ENCODE measurements at regions not wholly inside any gene's neighbourhood (a gene's known extent, or its start where the extent isn't known, plus 50 kb on each side); places are given as distances from the start of the nearest gene placed in this dataset.

DNA sequence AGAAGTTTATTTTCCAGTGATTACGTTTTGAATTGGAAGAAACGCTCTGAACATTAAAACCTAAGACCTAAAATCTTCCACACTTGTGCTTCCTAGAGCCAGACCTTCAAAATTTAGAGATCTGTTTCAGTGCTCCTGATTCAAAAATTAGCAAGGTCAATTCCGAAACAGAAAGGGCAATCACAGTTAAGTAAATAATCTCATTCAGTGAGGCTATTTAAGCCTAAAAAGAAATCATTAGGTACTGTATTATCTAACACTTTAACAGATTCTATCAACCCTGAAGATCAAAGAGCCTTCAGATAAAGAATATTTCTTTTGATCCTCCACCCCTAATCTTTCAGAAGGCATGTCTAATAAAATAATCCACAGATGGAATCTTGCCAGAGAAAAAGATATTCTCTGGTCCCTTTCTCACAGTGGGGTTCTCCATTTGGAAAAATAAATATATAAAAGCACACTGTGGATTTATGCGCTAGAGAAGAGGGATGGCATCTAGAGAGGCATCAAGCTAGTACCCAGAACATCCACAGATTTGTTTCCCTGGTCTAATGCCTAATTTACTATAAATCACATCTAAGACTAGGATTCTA is 54.4 kb downstream of the ZZZ3 start:
- WGBS (ENCODE audit: missing lambda C conversion rate): 95% methylated on average over 4 of the region's 4 CpGs
- no peak for TF ChIP-seq JUNB (IDR thresholded peaks at IDR 0.05)
- no peak for ATAC-seq
- Histone ChIP-seq H3K27ac (no peak overlapping the region), H3K9me3 (no peaks in the 10 kb centered on the region), H3K4me1 (no peaks in the 10 kb centered on the region), H3K4me2 (no peak overlapping the region), H3K4me3 (no peak overlapping the region)
- DNase-seq (ENCODE audit: low read depth in 1 of 2, low spot score in 1 of 2): no peak
- CTCF ChIA-PET: no interaction called here
- POLR2A ChIA-PET: no interaction called here
- FAIRE-seq: no peak

DNA sequence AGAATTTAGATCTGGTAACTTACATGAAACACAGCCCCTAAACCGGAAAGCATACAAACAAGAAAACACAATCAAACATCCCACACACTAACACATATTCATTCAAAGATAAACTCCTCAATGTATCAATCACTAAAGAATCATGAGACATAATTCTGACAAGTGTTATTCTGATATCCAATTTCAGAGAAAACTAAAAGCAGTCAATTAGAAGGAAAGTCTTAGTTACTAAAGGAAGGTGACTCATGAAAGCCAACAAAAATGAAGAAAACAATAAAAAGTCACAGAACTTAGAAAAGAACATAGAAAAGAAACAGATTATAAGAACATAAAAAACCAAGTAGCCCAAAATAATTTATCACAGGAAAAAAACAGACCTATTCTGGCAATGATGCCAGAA is 57.2 kb downstream of the ZZZ3 start:
- TF ChIP-seq, protein P1, sequence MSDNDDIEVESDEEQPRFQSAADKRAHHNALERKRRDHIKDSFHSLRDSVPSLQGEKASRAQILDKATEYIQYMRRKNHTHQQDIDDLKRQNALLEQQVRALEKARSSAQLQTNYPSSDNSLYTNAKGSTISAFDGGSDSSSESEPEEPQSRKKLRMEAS (IDR thresholded peaks at IDR 0.05): no peak
- TF ChIP-seq, protein P2, sequence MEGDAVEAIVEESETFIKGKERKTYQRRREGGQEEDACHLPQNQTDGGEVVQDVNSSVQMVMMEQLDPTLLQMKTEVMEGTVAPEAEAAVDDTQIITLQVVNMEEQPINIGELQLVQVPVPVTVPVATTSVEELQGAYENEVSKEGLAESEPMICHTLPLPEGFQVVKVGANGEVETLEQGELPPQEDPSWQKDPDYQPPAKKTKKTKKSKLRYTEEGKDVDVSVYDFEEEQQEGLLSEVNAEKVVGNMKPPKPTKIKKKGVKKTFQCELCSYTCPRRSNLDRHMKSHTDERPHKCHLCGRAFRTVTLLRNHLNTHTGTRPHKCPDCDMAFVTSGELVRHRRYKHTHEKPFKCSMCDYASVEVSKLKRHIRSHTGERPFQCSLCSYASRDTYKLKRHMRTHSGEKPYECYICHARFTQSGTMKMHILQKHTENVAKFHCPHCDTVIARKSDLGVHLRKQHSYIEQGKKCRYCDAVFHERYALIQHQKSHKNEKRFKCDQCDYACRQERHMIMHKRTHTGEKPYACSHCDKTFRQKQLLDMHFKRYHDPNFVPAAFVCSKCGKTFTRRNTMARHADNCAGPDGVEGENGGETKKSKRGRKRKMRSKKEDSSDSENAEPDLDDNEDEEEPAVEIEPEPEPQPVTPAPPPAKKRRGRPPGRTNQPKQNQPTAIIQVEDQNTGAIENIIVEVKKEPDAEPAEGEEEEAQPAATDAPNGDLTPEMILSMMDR (IDR thresholded peaks at IDR 0.05): no peak
- TF ChIP-seq, protein P3, sequence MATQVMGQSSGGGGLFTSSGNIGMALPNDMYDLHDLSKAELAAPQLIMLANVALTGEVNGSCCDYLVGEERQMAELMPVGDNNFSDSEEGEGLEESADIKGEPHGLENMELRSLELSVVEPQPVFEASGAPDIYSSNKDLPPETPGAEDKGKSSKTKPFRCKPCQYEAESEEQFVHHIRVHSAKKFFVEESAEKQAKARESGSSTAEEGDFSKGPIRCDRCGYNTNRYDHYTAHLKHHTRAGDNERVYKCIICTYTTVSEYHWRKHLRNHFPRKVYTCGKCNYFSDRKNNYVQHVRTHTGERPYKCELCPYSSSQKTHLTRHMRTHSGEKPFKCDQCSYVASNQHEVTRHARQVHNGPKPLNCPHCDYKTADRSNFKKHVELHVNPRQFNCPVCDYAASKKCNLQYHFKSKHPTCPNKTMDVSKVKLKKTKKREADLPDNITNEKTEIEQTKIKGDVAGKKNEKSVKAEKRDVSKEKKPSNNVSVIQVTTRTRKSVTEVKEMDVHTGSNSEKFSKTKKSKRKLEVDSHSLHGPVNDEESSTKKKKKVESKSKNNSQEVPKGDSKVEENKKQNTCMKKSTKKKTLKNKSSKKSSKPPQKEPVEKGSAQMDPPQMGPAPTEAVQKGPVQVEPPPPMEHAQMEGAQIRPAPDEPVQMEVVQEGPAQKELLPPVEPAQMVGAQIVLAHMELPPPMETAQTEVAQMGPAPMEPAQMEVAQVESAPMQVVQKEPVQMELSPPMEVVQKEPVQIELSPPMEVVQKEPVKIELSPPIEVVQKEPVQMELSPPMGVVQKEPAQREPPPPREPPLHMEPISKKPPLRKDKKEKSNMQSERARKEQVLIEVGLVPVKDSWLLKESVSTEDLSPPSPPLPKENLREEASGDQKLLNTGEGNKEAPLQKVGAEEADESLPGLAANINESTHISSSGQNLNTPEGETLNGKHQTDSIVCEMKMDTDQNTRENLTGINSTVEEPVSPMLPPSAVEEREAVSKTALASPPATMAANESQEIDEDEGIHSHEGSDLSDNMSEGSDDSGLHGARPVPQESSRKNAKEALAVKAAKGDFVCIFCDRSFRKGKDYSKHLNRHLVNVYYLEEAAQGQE (IDR thresholded peaks at IDR 0.05): no peak
- TF ChIP-seq BHLHE40 (IDR thresholded peaks at IDR 0.05; ENCODE audit: low read depth, low read length): no peak
- TF ChIP-seq MAZ (IDR thresholded peaks at IDR 0.05; ENCODE audit: borderline replicate concordance, low read depth, low read length): no peak
- TF ChIP-seq, protein P4, sequence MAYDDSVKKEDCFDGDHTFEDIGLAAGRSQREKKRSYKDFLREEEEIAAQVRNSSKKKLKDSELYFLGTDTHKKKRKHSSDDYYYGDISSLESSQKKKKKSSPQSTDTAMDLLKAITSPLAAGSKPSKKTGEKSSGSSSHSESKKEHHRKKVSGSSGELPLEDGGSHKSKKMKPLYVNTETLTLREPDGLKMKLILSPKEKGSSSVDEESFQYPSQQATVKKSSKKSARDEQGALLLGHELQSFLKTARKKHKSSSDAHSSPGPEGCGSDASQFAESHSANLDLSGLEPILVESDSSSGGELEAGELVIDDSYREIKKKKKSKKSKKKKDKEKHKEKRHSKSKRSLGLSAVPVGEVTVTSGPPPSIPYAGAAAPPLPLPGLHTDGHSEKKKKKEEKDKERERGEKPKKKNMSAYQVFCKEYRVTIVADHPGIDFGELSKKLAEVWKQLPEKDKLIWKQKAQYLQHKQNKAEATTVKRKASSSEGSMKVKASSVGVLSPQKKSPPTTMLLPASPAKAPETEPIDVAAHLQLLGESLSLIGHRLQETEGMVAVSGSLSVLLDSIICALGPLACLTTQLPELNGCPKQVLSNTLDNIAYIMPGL (CRISPR knock-in tag; IDR thresholded peaks at IDR 0.05; ENCODE audit: borderline replicate concordance): no peak
- no peak for TF ChIP-seq KDM1A (IDR thresholded peaks at IDR 0.05; ENCODE audit: low read depth)
- no peak for TF ChIP-seq FOSL2 (IDR thresholded peaks at IDR 0.05)
- TF ChIP-seq FOSL2 (CRISPR knock-in tag; IDR thresholded peaks at IDR 0.05): no peak
- no peak for TF ChIP-seq ZC3H11A (IDR thresholded peaks at IDR 0.05)
- no peak overlapping the region for H3K4me3 ChIP-seq
- no peak overlapping the region for H3K4me2 ChIP-seq
- H3K27ac ChIP-seq: no peak overlapping the region
- POLR2A ChIA-PET: no interaction called here
- H3K4me1 ChIP-seq: peaks cover 5% of the 10 kb centered on the region; the same call in 2 of the 3 replicates
- no peak for ATAC-seq
- no peaks in the 10 kb centered on the region for H3K9me3 ChIP-seq
- DNase-seq (ENCODE audit: low read depth in 1 of 2, low spot score in 1 of 2): no peak
- CTCF ChIA-PET: no interaction called here
- no peak for FAIRE-seq
- 97% methylated on average over 1 of the region's 1 CpG for WGBS (ENCODE audit: missing lambda C conversion rate)

DNA sequence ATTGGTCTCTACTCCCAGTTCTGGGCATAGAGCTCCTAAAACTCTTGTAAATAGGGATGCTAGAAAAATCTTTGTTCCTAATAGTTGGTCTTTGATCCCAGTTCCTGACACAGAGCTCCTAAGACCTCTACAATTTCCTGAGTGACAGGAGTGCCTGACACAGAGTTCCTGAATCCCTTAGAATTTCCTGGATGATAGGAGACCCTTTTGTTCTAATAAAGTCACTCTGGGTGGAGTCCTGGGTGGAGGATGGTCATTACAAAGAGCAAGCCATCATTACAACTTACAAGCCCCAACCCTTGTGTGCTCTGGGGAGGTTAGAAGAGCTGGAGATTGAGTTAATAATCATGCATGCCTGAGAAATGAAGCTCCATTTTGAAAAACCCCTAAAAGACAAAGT is 58.4 kb downstream of the ZZZ3 start:
- CTCF ChIA-PET: interaction anchor here (1.0 kb wide), 1 partner anchor 44 kb away, joined by 3 read pairs; no protein-coding TSS in a partner anchor
- no peak for TF ChIP-seq ZSCAN20 (CRISPR knock-in tag; IDR thresholded peaks at IDR 0.05)
- no peak for TF ChIP-seq SREBF2 (IDR thresholded peaks at IDR 0.05)
- TF ChIP-seq HOXA7 (CRISPR knock-in tag; IDR thresholded peaks at IDR 0.05): no peak

More for the DNA sequence above, 58.4 kb downstream of the ZZZ3 start:
- H3K9me3 ChIP-seq: no peaks in the 10 kb centered on the region
- POLR2A ChIA-PET: no interaction called here
- ATAC-seq (no peak; a peak in 1 of 6 replicates), DNase-seq (ENCODE audit: low read depth in 1 of 2, low spot score in 1 of 2) (no peak), FAIRE-seq (no peak)
- peaks cover 5% of the 10 kb centered on the region; the same call in 2 of the 3 replicates for H3K4me1 ChIP-seq
- no peak overlapping the region for H3K4me3 ChIP-seq
- H3K4me2 ChIP-seq: no peak overlapping the region
- no peak overlapping the region for H3K27ac ChIP-seq
